BLaER1 (cell line): ENCODE measurements at regions not wholly inside any gene's neighbourhood (a gene's known extent, or its start where the extent isn't known, plus 50 kb on each side); places are given as distances from the start of the nearest gene placed in this dataset.

Source experiments
- H3K27ac ChIP-seq: shearing (Covaris generic); formaldehyde crosslinking; 2 replicates; pipeline ENCODE4 v1.8.1; 2022
- H3K27me3 ChIP-seq: shearing (Covaris generic); formaldehyde crosslinking; 2 replicates; pipeline ENCODE4 v1.8.1; 2022
- H3K36me3 ChIP-seq: shearing (Covaris generic); formaldehyde crosslinking; 2 replicates; pipeline ENCODE4 v1.8.1; 2022
- H3K4me1 ChIP-seq: shearing (Covaris generic); formaldehyde crosslinking; 2 replicates; pipeline ENCODE4 v1.8.1; 2022
- H3K4me2 ChIP-seq: shearing (Covaris generic); formaldehyde crosslinking; 2 replicates; pipeline ENCODE4 v1.8.1; 2022
- H3K4me3 ChIP-seq: shearing (Covaris generic); formaldehyde crosslinking; 2 replicates; pipeline ENCODE4 v1.8.1; 2022
- H3K9ac ChIP-seq: shearing (Covaris generic); formaldehyde crosslinking; 2 replicates; pipeline ENCODE4 v1.8.1; 2022
- H3K9me3 ChIP-seq: shearing (Covaris generic); formaldehyde crosslinking; 2 replicates; pipeline ENCODE4 v1.8.1; 2022
- H4K20me1 ChIP-seq: shearing (Covaris generic); formaldehyde crosslinking; 2 replicates; pipeline ENCODE4 v1.8.1; 2022
- Cebpa-rat ChIP-seq: shearing (Covaris generic); IDR thresholded peaks from 2 replicates; pipeline ENCODE4 v1.8.1; 2022

DNA sequence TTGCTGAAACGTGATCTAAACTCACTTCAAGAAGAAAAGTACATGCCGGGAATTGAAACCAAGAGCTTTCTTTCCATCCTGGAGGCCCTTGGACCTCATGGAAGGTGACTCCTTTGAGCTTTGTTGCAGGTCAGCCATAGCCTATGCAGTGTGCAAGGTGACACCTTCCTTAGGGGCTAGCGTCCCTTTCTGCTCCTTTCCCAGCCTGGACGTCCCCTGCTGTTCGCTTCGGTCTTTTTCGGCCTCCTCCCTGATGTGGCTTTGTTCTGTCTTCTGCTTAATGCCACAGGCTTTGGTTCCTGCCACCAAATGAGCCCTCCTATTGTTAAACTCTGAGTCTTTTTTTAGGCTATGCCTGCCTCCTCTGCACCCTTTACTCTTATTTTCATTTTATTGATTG, 308.8 kb downstream of the BRINP2 start:
- H4K20me1 ChIP-seq: no peaks in the 10 kb centered on the region
- no peaks in the 10 kb centered on the region for H3K9me3 ChIP-seq
- H3K4me1 ChIP-seq: no peaks in the 10 kb centered on the region
- no peaks in the 10 kb centered on the region for H3K27me3 ChIP-seq
- no peak overlapping the region for H3K4me3 ChIP-seq
- no peak overlapping the region for H3K4me2 ChIP-seq
- no peak overlapping the region for H3K9ac ChIP-seq
- no peak for TF ChIP-seq Cebpa-rat
- H3K27ac ChIP-seq: no peak overlapping the region
- H3K36me3 ChIP-seq: no peaks in the 10 kb centered on the region

GRCh38 chr1:177476676-177477075, 305.9 kb downstream of the BRINP2 start:
- Histone ChIP-seq H3K4me1 (no peaks in the 10 kb centered on the region), H3K36me3 (no peaks in the 10 kb centered on the region), H3K4me2 (no peak overlapping the region), H3K9me3 (no peaks in the 10 kb centered on the region), H4K20me1 (no peaks in the 10 kb centered on the region), H3K27me3 (no peaks in the 10 kb centered on the region), H3K4me3 (no peak overlapping the region), H3K9ac (no peak overlapping the region), H3K27ac (no peak overlapping the region)
- no peak for TF ChIP-seq Cebpa-rat

DNA sequence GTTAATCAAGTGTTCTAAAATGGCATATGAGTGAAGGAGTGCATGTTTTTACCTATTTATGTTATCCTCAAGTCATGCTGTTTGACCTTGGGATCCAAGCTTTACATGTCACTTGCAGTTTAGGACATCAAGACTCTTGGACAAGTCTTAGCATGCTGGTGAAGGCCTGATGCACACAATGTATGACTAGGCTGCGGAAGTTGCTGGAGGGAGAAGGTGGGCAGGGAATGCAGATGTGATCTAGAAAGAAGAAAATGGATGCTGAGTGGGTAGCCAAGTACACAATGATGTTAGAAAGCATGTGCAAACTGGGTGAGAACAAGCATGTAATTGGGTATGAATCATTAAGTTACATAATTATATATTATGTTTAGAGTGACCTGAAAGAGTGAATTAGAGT, 301.8 kb downstream of the BRINP2 start:
- TF ChIP-seq Cebpa-rat: no peak
- H3K4me1 ChIP-seq: no peaks in the 10 kb centered on the region
- no peaks in the 10 kb centered on the region for H3K9me3 ChIP-seq
- H3K4me2 ChIP-seq: no peak overlapping the region
- H3K36me3 ChIP-seq: no peaks in the 10 kb centered on the region
- no peak overlapping the region for H3K27ac ChIP-seq
- H3K4me3 ChIP-seq: no peak overlapping the region
- H3K27me3 ChIP-seq: no peaks in the 10 kb centered on the region
- no peak overlapping the region for H3K9ac ChIP-seq
- no peaks in the 10 kb centered on the region for H4K20me1 ChIP-seq

DNA sequence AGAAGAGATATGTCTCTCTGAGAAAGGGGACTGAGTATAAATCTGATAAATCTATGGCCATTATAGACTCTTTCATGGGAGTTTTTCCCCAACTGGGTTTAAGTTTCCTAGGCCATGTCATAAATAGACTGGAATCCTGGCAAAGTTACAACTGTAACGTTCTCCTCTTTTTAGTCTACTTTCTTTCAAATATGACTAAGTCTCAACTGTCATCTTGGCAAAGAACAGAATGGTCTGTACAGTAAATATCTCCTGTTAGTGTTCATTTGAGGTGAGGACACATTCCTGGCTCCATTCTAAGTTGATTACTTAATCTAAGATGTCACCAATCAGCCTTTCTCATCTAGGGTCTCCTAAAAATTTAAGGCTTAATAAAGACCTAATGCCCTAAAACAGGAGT, 300.5 kb downstream of the BRINP2 start:
- no peak overlapping the region for H3K27ac ChIP-seq
- H3K27me3 ChIP-seq: no peaks in the 10 kb centered on the region
- H3K36me3 ChIP-seq: no peaks in the 10 kb centered on the region
- H3K9ac ChIP-seq: no peak overlapping the region
- H3K4me1 ChIP-seq: no peaks in the 10 kb centered on the region
- no peak overlapping the region for H3K4me3 ChIP-seq
- H4K20me1 ChIP-seq: no peaks in the 10 kb centered on the region
- H3K4me2 ChIP-seq: no peak overlapping the region
- no peaks in the 10 kb centered on the region for H3K9me3 ChIP-seq
- no peak for TF ChIP-seq Cebpa-rat

DNA sequence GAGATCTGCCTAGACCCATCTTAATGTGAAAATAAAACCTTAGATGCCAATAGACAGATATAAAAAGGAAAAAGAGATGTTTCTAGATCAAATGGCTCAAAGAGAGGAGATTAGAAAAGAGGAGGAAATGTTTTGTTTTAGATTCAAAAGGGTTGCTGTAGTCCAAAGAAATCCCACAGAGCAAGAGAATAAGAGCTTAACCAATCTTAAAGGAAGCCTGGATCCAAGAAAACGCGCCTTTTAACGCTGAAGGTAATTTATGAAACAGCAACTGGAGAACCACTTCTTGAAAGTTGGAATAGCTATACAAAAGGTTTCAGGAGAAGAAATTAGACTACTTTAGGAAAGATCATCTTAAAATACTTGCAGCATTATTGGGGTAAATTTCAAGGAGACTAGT, 298.8 kb downstream of the BRINP2 start:
- no peaks in the 10 kb centered on the region for H3K4me1 ChIP-seq
- no peaks in the 10 kb centered on the region for H3K36me3 ChIP-seq
- no peaks in the 10 kb centered on the region for H3K27me3 ChIP-seq
- no peak overlapping the region for H3K9ac ChIP-seq
- no peaks in the 10 kb centered on the region for H4K20me1 ChIP-seq
- H3K4me3 ChIP-seq: no peak overlapping the region
- H3K9me3 ChIP-seq: no peaks in the 10 kb centered on the region
- no peak overlapping the region for H3K4me2 ChIP-seq
- H3K27ac ChIP-seq: no peak overlapping the region
- TF ChIP-seq Cebpa-rat: no peak

- Histone ChIP-seq H4K20me1 (no peaks in the 10 kb centered on the region), H3K36me3 (no peaks in the 10 kb centered on the region), H3K4me3 (no peak overlapping the region), H3K9me3 (no peaks in the 10 kb centered on the region), H3K4me2 (no peak overlapping the region), H3K4me1 (no peaks in the 10 kb centered on the region), H3K27me3 (no peaks in the 10 kb centered on the region), H3K27ac (no peak overlapping the region), H3K9ac (no peak overlapping the region)
- TF ChIP-seq Cebpa-rat: no peak
Measured at GRCh38 chr1:177466286-177466685, 295.5 kb downstream of the BRINP2 start.

GRCh38 chr1:177464686-177465085, 293.9 kb downstream of the BRINP2 start:
- no peak overlapping the region for H3K27ac ChIP-seq
- H3K4me2 ChIP-seq: no peak overlapping the region
- H3K36me3 ChIP-seq: no peaks in the 10 kb centered on the region
- no peaks in the 10 kb centered on the region for H3K27me3 ChIP-seq
- H3K9me3 ChIP-seq: no peaks in the 10 kb centered on the region
- H3K9ac ChIP-seq: no peak overlapping the region
- H4K20me1 ChIP-seq: no peaks in the 10 kb centered on the region
- no peak for TF ChIP-seq Cebpa-rat
- no peaks in the 10 kb centered on the region for H3K4me1 ChIP-seq
- H3K4me3 ChIP-seq: no peak overlapping the region

DNA sequence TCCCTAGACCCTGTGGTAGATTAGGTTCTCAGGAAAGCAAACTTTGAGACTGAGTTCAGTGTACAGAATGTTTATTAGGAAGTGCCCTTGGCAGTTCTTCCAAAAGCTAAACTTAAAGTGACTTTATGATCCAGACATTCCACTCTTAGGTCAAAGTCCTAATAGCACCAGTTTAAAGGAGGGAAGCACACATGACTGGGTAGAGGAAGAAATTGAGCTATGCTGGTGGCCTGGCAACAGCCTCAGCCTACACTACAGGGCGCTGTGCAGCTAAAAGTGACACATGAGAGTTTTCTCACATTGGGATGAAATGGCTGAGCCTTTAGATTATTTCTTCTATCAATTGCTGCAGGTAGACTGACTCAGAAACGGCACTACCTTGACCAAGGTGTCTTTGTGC, 280.4 kb downstream of the BRINP2 start:
- H3K4me1 ChIP-seq: no peaks in the 10 kb centered on the region
- H3K36me3 ChIP-seq: no peaks in the 10 kb centered on the region
- H3K4me3 ChIP-seq: no peak overlapping the region
- H3K4me2 ChIP-seq: no peak overlapping the region
- no peaks in the 10 kb centered on the region for H3K27me3 ChIP-seq
- no peak for TF ChIP-seq Cebpa-rat
- H4K20me1 ChIP-seq: no peaks in the 10 kb centered on the region
- H3K9me3 ChIP-seq: no peaks in the 10 kb centered on the region
- no peak overlapping the region for H3K9ac ChIP-seq
- no peak overlapping the region for H3K27ac ChIP-seq

- H3K9me3 ChIP-seq: no peaks in the 10 kb centered on the region
- H3K27me3 ChIP-seq: no peaks in the 10 kb centered on the region
- H3K4me1 ChIP-seq: no peaks in the 10 kb centered on the region
- H3K36me3 ChIP-seq: no peaks in the 10 kb centered on the region
- H3K9ac ChIP-seq: no peak overlapping the region
- no peaks in the 10 kb centered on the region for H4K20me1 ChIP-seq
- TF ChIP-seq Cebpa-rat: no peak
- H3K4me2 ChIP-seq: no peak overlapping the region
- no peak overlapping the region for H3K4me3 ChIP-seq
- no peak overlapping the region for H3K27ac ChIP-seq
Measured at GRCh38 chr1:177448652-177449357, 278.0 kb downstream of the BRINP2 start.

- TF ChIP-seq Cebpa-rat: no peak
- no peaks in the 10 kb centered on the region for H3K4me1 ChIP-seq
- no peaks in the 10 kb centered on the region for H3K36me3 ChIP-seq
- H3K27me3 ChIP-seq: no peaks in the 10 kb centered on the region
- no peaks in the 10 kb centered on the region for H3K9me3 ChIP-seq
- no peak overlapping the region for H3K4me3 ChIP-seq
- no peak overlapping the region for H3K27ac ChIP-seq
- no peak overlapping the region for H3K9ac ChIP-seq
- no peak overlapping the region for H3K4me2 ChIP-seq
- no peaks in the 10 kb centered on the region for H4K20me1 ChIP-seq
Measured at GRCh38 chr1:177448036-177448615, 277.4 kb downstream of the BRINP2 start.
